ENCODE measurements at regions not wholly inside any gene's neighbourhood (a gene's known extent, or its start where the extent isn't known, plus 50 kb on each side); places are given as distances from the start of the nearest gene placed in this dataset.

DNA sequence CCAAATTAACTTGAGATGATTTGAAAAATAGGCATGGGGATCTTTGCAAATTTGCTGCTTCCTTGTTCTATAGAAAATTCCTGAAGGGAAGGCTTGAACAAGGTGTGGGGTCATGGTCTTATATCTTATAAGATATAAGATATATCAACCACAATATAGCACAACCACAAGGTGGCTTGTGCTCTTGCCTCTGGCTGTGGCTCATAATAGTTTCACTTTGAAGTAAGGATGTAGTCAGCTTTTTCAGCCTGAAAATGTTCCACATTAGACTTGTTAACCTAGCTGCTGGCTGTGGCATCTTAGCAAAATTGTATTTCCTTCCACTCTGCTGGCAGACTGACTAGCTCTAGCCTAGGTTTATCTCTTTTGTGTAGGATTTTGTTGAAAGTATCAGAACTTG, 169.7 kb downstream of the KLF5 start:
- no peak overlapping the region for H3K4me3 ChIP-seq (ENCODE audit: low read depth, low read length, poor library complexity, severe bottlenecking)
- H3K27me3 ChIP-seq (ENCODE audit: insufficient read depth, low read length): no peaks in the 10 kb centered on the region
- H3K36me3 ChIP-seq (ENCODE audit: insufficient read depth, low read length): no peaks in the 10 kb centered on the region
- H3K9me3 ChIP-seq (ENCODE audit: low read length): no peaks in the 10 kb centered on the region
- no peaks in the 10 kb centered on the region for H4K20me1 ChIP-seq (ENCODE audit: insufficient read depth, low read length)
- no peaks in the 10 kb centered on the region for H3K79me2 ChIP-seq (ENCODE audit: insufficient read depth, low read length)
- H3K4me2 ChIP-seq (ENCODE audit: low read length): no peak overlapping the region
- H3K4me1 ChIP-seq (ENCODE audit: insufficient read depth, low read length, severe bottlenecking): no peaks in the 10 kb centered on the region
- TF ChIP-seq CTCF (IDR thresholded peaks at IDR 0.05; ENCODE audit: low read length): no peak
- TF ChIP-seq EZH2 (IDR thresholded peaks at IDR 0.05; ENCODE audit: borderline replicate concordance, low read length): no peak
- no peaks in the 10 kb centered on the region for H3K9me2 ChIP-seq (ENCODE audit: low read depth, low read length)
- H2AFZ ChIP-seq (ENCODE audit: low read length): no peak overlapping the region
- H3K9ac ChIP-seq (ENCODE audit: low read length): no peak overlapping the region
- H3K27ac ChIP-seq (ENCODE audit: low read depth, low read length, poor library complexity, severe bottlenecking): no peak overlapping the region
- no peaks in the 10 kb centered on the region for H3F3A ChIP-seq (ENCODE audit: insufficient read depth, low read length)

- no peaks in the 10 kb centered on the region for H3K4me1 ChIP-seq (ENCODE audit: insufficient read depth, low read length, severe bottlenecking)
- no peaks in the 10 kb centered on the region for H4K20me1 ChIP-seq (ENCODE audit: insufficient read depth, low read length)
- no peak overlapping the region for H3K27ac ChIP-seq (ENCODE audit: low read depth, low read length, poor library complexity, severe bottlenecking)
These were observed 167.2 kb downstream of the KLF5 start for GRCh38 chr13:73225990-73226389.

DNA sequence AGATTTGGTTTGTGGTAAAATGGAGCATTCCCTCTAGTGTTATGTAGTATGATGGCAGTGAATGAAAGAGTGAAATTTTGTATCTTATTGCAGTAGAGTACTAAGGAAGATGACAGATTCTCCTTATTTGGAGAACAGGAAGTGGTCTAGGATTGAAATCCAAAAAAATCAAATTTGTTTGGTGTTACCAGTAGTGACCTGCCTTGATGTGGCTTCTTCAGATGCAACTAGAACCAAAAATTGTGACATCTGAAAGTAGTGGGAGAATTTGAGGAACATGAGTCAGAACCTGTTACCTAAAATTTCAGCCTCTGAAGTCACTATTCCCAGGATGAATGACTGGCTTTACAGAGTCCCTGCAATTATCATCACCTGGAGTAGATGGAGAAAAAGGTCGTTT, 165.9 kb downstream of the KLF5 start:
- TF ChIP-seq CTCF (IDR thresholded peaks at IDR 0.05; ENCODE audit: low read length): no peak
- TF ChIP-seq EZH2 (IDR thresholded peaks at IDR 0.05; ENCODE audit: borderline replicate concordance, low read length): no peak
- Histone ChIP-seq H3K4me3 (ENCODE audit: low read depth, low read length, poor library complexity, severe bottlenecking) (no peak overlapping the region), H3K4me1 (ENCODE audit: insufficient read depth, low read length, severe bottlenecking) (no peaks in the 10 kb centered on the region), H3K79me2 (ENCODE audit: insufficient read depth, low read length) (no peaks in the 10 kb centered on the region), H3K9me3 (ENCODE audit: low read length) (no peaks in the 10 kb centered on the region), H3K9me2 (ENCODE audit: low read depth, low read length) (no peaks in the 10 kb centered on the region), H3K27ac (ENCODE audit: low read depth, low read length, poor library complexity, severe bottlenecking) (no peak overlapping the region), H3F3A (ENCODE audit: insufficient read depth, low read length) (no peaks in the 10 kb centered on the region), H4K20me1 (ENCODE audit: insufficient read depth, low read length) (no peaks in the 10 kb centered on the region), H2AFZ (ENCODE audit: low read length) (no peak overlapping the region), H3K27me3 (ENCODE audit: insufficient read depth, low read length) (no peaks in the 10 kb centered on the region), H3K4me2 (ENCODE audit: low read length) (no peak overlapping the region), H3K36me3 (ENCODE audit: insufficient read depth, low read length) (no peaks in the 10 kb centered on the region), H3K9ac (ENCODE audit: low read length) (no peak overlapping the region)

More at GRCh38 chr13:73225990-73226389, 167.2 kb downstream of the KLF5 start:
- no peak overlapping the region for H3K4me2 ChIP-seq (ENCODE audit: low read length)
- no peak overlapping the region for H3K9ac ChIP-seq (ENCODE audit: low read length)
- H3K27me3 ChIP-seq (ENCODE audit: insufficient read depth, low read length): no peaks in the 10 kb centered on the region
- no peaks in the 10 kb centered on the region for H3K79me2 ChIP-seq (ENCODE audit: insufficient read depth, low read length)
- H3K9me2 ChIP-seq (ENCODE audit: low read depth, low read length): no peaks in the 10 kb centered on the region
- H2AFZ ChIP-seq (ENCODE audit: low read length): no peak overlapping the region
- no peaks in the 10 kb centered on the region for H3K36me3 ChIP-seq (ENCODE audit: insufficient read depth, low read length)
- no peaks in the 10 kb centered on the region for H3K9me3 ChIP-seq (ENCODE audit: low read length)
- no peak overlapping the region for H3K4me3 ChIP-seq (ENCODE audit: low read depth, low read length, poor library complexity, severe bottlenecking)
- H3F3A ChIP-seq (ENCODE audit: insufficient read depth, low read length): no peaks in the 10 kb centered on the region
- TF ChIP-seq CTCF (IDR thresholded peaks at IDR 0.05; ENCODE audit: low read length): no peak
- no peak for TF ChIP-seq EZH2 (IDR thresholded peaks at IDR 0.05; ENCODE audit: borderline replicate concordance, low read length)
